Left lung (tissue), 4 donors: ENCODE measurements at regions not wholly inside any gene's neighbourhood (a gene's known extent, or its start where the extent isn't known, plus 50 kb on each side); places are given as distances from the start of the nearest gene placed in this dataset.
A peak's percentile ranks its signal among the peaks of the same experiment; 100 is the strongest.

ENCODE experiments used
- ATAC-seq: fragments of 200-7000 bp; cut with Tn5 transposase; one replicate; pipeline ENCODE4 v1.9.1; 2020; ENCODE audit warnings: moderate library complexity
- DNase-seq, 4 donors: peaks; one replicate each; pipeline ENCODE4 v3.0.0-alpha.2; 2013 to 2020
- H3K27ac ChIP-seq, 2 donors: fragments of 200-600 bp; sonication (generic) in 1 of 2; one replicate each; pipeline versions ENCODE4 v1.5.0 to v1.8.0; 2020 to 2021
- H3K27me3 ChIP-seq, 2 donors: fragments of 200-600 bp; sonication (generic) in 1 of 2; one replicate each; pipeline versions ENCODE4 v1.5.0 to v1.8.0; 2020 to 2021
- H3K36me3 ChIP-seq, 2 donors: fragments of 200-600 bp; sonication (generic) in 1 of 2; one replicate each; pipeline versions ENCODE4 v1.5.0 to v1.8.0; 2020 to 2021
- H3K4me1 ChIP-seq, 2 donors: fragments of 200-600 bp; one replicate each; pipeline ENCODE4 v1.8.0; 2021
- H3K4me3 ChIP-seq, 2 donors: fragments of 200-600 bp; sonication (generic) in 1 of 2; one replicate each; pipeline versions ENCODE4 v1.5.0 to v1.8.0; 2020 to 2021; ENCODE audit warnings: mild to moderate bottlenecking in 1 of 2
- H3K9me3 ChIP-seq, 2 donors: fragments of 200-600 bp; sonication (generic) in 1 of 2; one replicate each; pipeline versions ENCODE4 v1.5.0 to v1.8.0; 2020 to 2021
- CTCF ChIP-seq, 2 donors: fragments of 200-600 bp; sonication (generic) in 1 of 2; IDR thresholded peaks; one replicate each; pipeline versions ENCODE4 v1.5.0 to v1.8.0; 2021; ENCODE audit warnings: antibody characterized with exemption in 2 of 2
- intact Hi-C, 2 donors: fragments of 100-400 bp; cut with DNase I; formaldehyde crosslinking; loops; one replicate each; pipeline versions ENCODE4 v1.11.2 to v1.14.2; 2022
- donor health status: DM: no; HTN: yes; CAD: no.
- donor health status: DM: no; HTN: no; CAD: no.

- no peak for DNase-seq
- intact Hi-C loops = no loop called here
- H3K9me3 ChIP-seq = no peaks in the 10 kb centered on the region
- H3K4me1 ChIP-seq = no peaks in the 10 kb centered on the region
- no peak overlapping the region for H3K27ac ChIP-seq
- TF ChIP-seq CTCF (IDR thresholded peaks at IDR 0.05) = peak; percentile 15 to 35
- no peaks in the 10 kb centered on the region for H3K27me3 ChIP-seq
- ATAC-seq = peak; percentile 56
- H3K4me3 ChIP-seq = no peak overlapping the region
- H3K36me3 ChIP-seq = no peaks in the 10 kb centered on the region
These were observed 80.9 kb upstream of the ARHGEF26 start for GRCh38 chr3:154040283-154040682.

DNA sequence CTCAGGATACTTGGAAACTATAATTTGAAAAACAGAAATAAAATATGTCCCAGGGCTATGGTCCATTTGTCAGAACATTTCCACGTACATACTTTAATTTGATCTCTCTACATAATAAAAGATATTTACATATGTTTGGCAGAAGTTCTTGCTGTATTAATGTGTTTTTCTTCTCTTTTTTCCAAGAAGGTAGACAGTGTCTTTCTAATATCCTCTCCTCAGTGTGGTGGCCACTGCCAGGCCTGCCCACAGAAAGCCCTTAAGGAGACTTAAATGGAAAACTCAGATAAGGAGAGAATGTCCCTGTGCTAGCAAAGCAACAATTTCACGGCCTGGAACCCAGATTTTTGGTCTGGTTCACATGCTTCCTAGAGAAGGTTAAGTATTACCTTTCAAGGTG lies 76.5 kb upstream of the ARHGEF26 start:
- H3K9me3 ChIP-seq = no peaks in the 10 kb centered on the region
- H3K36me3 ChIP-seq = no peaks in the 10 kb centered on the region
- H3K27ac ChIP-seq = no peak overlapping the region
- no peak overlapping the region for H3K4me3 ChIP-seq
- no peak for ATAC-seq
- intact Hi-C loops = no loop called here
- H3K4me1 ChIP-seq = no peaks in the 10 kb centered on the region
- no peak for DNase-seq
- no peaks in the 10 kb centered on the region for H3K27me3 ChIP-seq
- TF ChIP-seq CTCF (IDR thresholded peaks at IDR 0.05) = no peak

- DNase-seq (no peak), ATAC-seq (no peak)
- intact Hi-C loops = no loop called here
- Histone ChIP-seq H3K4me3 (no peak overlapping the region), H3K9me3 (no peaks in the 10 kb centered on the region), H3K27me3 (no peaks in the 10 kb centered on the region), H3K36me3 (no peaks in the 10 kb centered on the region), H3K27ac (no peak overlapping the region), H3K4me1 (no peaks in the 10 kb centered on the region)
- no peak for TF ChIP-seq CTCF (IDR thresholded peaks at IDR 0.05)
These were observed 71.0 kb upstream of the ARHGEF26 start for GRCh38 chr3:154050216-154050615.

GRCh38 chr3:154050766-154051165 lies 70.4 kb upstream of the ARHGEF26 start:
- no peak for DNase-seq
- Histone ChIP-seq H3K4me1 (no peaks in the 10 kb centered on the region), H3K27ac (no peak overlapping the region), H3K4me3 (no peak overlapping the region), H3K27me3 (no peaks in the 10 kb centered on the region), H3K9me3 (no peaks in the 10 kb centered on the region), H3K36me3 (no peaks in the 10 kb centered on the region)
- TF ChIP-seq CTCF (IDR thresholded peaks at IDR 0.05) = no peak
- intact Hi-C loops = no loop called here
- peak; percentile 72 for ATAC-seq

DNA sequence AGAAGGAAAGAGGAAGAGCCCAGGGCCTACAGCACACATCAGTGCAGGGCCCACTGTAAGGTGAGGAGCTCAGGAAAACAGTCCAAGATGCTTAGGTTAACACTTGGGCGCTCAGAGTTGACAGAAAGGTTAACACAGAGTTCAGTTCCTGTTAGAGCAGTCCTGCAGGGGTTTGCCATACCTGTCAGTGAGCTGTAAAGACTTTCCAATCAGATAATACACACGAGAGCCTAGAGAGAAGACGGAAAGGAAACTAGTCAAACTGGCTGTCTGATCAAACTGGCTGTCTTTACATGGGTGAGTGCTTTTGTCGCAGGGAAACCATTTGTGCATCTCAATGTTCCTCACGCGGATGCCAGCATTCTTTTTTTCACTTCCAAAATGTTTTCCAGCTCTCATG lies 61.4 kb upstream of the ARHGEF26 start:
- no peaks in the 10 kb centered on the region for H3K36me3 ChIP-seq
- intact Hi-C loops = no loop called here
- no peaks in the 10 kb centered on the region for H3K9me3 ChIP-seq
- H3K4me1 ChIP-seq = no peaks in the 10 kb centered on the region
- no peaks in the 10 kb centered on the region for H3K27me3 ChIP-seq
- no peak for TF ChIP-seq CTCF (IDR thresholded peaks at IDR 0.05)
- no peak overlapping the region for H3K4me3 ChIP-seq
- no peak overlapping the region for H3K27ac ChIP-seq
- ATAC-seq = peak; percentile 19
- peak in 2 of 4 donors; percentile 16 to 29 for DNase-seq
